ENCODE measurements at regions not wholly inside any gene's neighbourhood (a gene's known extent, or its start where the extent isn't known, plus 50 kb on each side); places are given as distances from the start of the nearest gene placed in this dataset.

GRCh38 chr4:20421603-20421985 lies 169.9 kb downstream of the SLIT2 start (continued):
- no peak for TF ChIP-seq POU6F1 (CRISPR knock-in tag; IDR thresholded peaks at IDR 0.05; ENCODE audit: borderline replicate concordance, low read depth)
- TF ChIP-seq BACH2 (CRISPR knock-in tag; IDR thresholded peaks at IDR 0.05; ENCODE audit: borderline replicate concordance) = no peak

GRCh38 chr4:20422398-20422797 lies 170.7 kb downstream of the SLIT2 start:
- peak; percentile 70 for ATAC-seq
- TF ChIP-seq RARB (CRISPR knock-in tag; IDR thresholded peaks at IDR 0.05) (no peak), SNAI2 (CRISPR knock-in tag; IDR thresholded peaks at IDR 0.05) (no peak), PATZ1 (CRISPR knock-in tag; IDR thresholded peaks at IDR 0.05; ENCODE audit: borderline replicate concordance) (no peak), OSR1 (CRISPR knock-in tag; IDR thresholded peaks at IDR 0.05) (no peak), POU6F1 (CRISPR knock-in tag; IDR thresholded peaks at IDR 0.05; ENCODE audit: borderline replicate concordance, low read depth) (no peak), ISL1 (CRISPR knock-in tag; IDR thresholded peaks at IDR 0.05) (no peak), ZNF565 (CRISPR knock-in tag; conservative IDR thresholded peaks at IDR 0.05; ENCODE audit: low read depth) (no peak), CREB5 (CRISPR knock-in tag; IDR thresholded peaks at IDR 0.05; ENCODE audit: low read depth) (no peak), PPARA (CRISPR knock-in tag; IDR thresholded peaks at IDR 0.05; ENCODE audit: borderline replicate concordance) (no peak), CSDC2 (CRISPR knock-in tag; IDR thresholded peaks at IDR 0.05) (no peak), TSHZ2 (CRISPR knock-in tag; IDR thresholded peaks at IDR 0.05) (no peak), CSRNP3 (CRISPR knock-in tag; IDR thresholded peaks at IDR 0.05) (no peak), ZC3H10 (CRISPR knock-in tag; IDR thresholded peaks at IDR 0.05) (no peak)

- no peak for TF ChIP-seq ARNTL (CRISPR knock-in tag; IDR thresholded peaks at IDR 0.05; ENCODE audit: borderline replicate concordance, low read depth)
- TF ChIP-seq PATZ1 (CRISPR knock-in tag; IDR thresholded peaks at IDR 0.05; ENCODE audit: borderline replicate concordance) = no peak
- no peak for TF ChIP-seq ZFP3 (CRISPR knock-in tag; IDR thresholded peaks at IDR 0.05)
- TF ChIP-seq TCF4 (CRISPR knock-in tag; IDR thresholded peaks at IDR 0.05; ENCODE audit: borderline replicate concordance) = no peak
- no peak for TF ChIP-seq GLIS3 (CRISPR knock-in tag; IDR thresholded peaks at IDR 0.05)
- TF ChIP-seq CSDC2 (CRISPR knock-in tag; IDR thresholded peaks at IDR 0.05) = no peak
- no peak for TF ChIP-seq ESRRG (CRISPR knock-in tag; IDR thresholded peaks at IDR 0.05)
- TF ChIP-seq ZC3H10 (CRISPR knock-in tag; IDR thresholded peaks at IDR 0.05) = no peak
- no peak for TF ChIP-seq TSHZ2 (CRISPR knock-in tag; IDR thresholded peaks at IDR 0.05)
- TF ChIP-seq ZFP30 (CRISPR knock-in tag; IDR thresholded peaks at IDR 0.05) = no peak
- TF ChIP-seq OSR1 (CRISPR knock-in tag; IDR thresholded peaks at IDR 0.05) = no peak
- TF ChIP-seq CSRNP3 (CRISPR knock-in tag; IDR thresholded peaks at IDR 0.05) = no peak
Observed at GRCh38 chr4:20423420-20423819, 171.7 kb downstream of the SLIT2 start.

More at GRCh38 chr4:20423420-20423819, 171.7 kb downstream of the SLIT2 start:
- ATAC-seq = no peak
